SK-N-SH (cell line): ENCODE measurements at regions not wholly inside any gene's neighbourhood (a gene's known extent, or its start where the extent isn't known, plus 50 kb on each side); places are given as distances from the start of the nearest gene placed in this dataset.

Experiments used
- CTCF ChIP-seq: fragments of 200-600 bp; sonication (generic); IDR thresholded peaks from 2 replicates; pipeline ENCODE4 v1.6.1; 2017; ENCODE audit warnings: antibody characterized with exemption, mild to moderate bottlenecking, moderate library complexity
- EP300 ChIP-seq, 2 experiments: IDR thresholded peaks; 2 replicates each; pipeline versions ENCODE4 v1.4.0 to v1.6.1; 2012; ENCODE audit warnings: borderline replicate concordance in 1 of 2, low read depth in 1 of 2, low read length in 1 of 2
- FOSL2 ChIP-seq: IDR thresholded peaks from 2 replicates; pipeline ENCODE4 v1.4.0; 2012; ENCODE audit warnings: low read depth, mild to moderate bottlenecking, moderate library complexity, borderline replicate concordance
- FOXM1 ChIP-seq: IDR thresholded peaks from 2 replicates; pipeline ENCODE4 v1.4.0; 2012; ENCODE audit warnings: low read depth, mild to moderate bottlenecking
- JUND ChIP-seq: IDR thresholded peaks from 2 replicates; pipeline ENCODE4 v1.4.0; 2012
- MXI1 ChIP-seq: IDR thresholded peaks from 2 replicates; pipeline ENCODE4 v1.6.1; 2012; ENCODE audit warnings: mild to moderate bottlenecking, low read depth, low read length, improper control_type of control experiment
- POLR2AphosphoS5 ChIP-seq: IDR thresholded peaks from 2 replicates; pipeline ENCODE4 v1.6.1; 2012; ENCODE audit warnings: low read depth, low read length
- RAD21 ChIP-seq: IDR thresholded peaks from 2 replicates; pipeline ENCODE4 v1.6.1; 2012; ENCODE audit warnings: mild to moderate bottlenecking, low read length
- REST ChIP-seq: IDR thresholded peaks from 2 replicates; pipeline ENCODE4 v1.6.1; 2012; ENCODE audit warnings: mild to moderate bottlenecking, low read depth, low read length, moderate library complexity
- RFX5 ChIP-seq: IDR thresholded peaks from 2 replicates; pipeline ENCODE4 v1.6.1; 2012; ENCODE audit warnings: mild to moderate bottlenecking, improper control_type of control experiment, low read length
- RXRA ChIP-seq: IDR thresholded peaks from 2 replicates; pipeline ENCODE4 v1.4.0; 2012; ENCODE audit warnings: low read depth, mild to moderate bottlenecking, borderline replicate concordance
- YY1 ChIP-seq: IDR thresholded peaks from 2 replicates; pipeline ENCODE4 v1.4.0; 2012; ENCODE audit warnings: low read depth, mild to moderate bottlenecking
- ZBTB33 ChIP-seq: IDR thresholded peaks from 2 replicates; pipeline ENCODE4 v1.4.0; 2012; ENCODE audit warnings: low read depth, borderline replicate concordance
- TF ChIP-seq, protein P1 (sequence below): IDR thresholded peaks from 2 replicates; pipeline ENCODE4 v1.4.0; 2012; ENCODE audit warnings: low read depth

DNA sequence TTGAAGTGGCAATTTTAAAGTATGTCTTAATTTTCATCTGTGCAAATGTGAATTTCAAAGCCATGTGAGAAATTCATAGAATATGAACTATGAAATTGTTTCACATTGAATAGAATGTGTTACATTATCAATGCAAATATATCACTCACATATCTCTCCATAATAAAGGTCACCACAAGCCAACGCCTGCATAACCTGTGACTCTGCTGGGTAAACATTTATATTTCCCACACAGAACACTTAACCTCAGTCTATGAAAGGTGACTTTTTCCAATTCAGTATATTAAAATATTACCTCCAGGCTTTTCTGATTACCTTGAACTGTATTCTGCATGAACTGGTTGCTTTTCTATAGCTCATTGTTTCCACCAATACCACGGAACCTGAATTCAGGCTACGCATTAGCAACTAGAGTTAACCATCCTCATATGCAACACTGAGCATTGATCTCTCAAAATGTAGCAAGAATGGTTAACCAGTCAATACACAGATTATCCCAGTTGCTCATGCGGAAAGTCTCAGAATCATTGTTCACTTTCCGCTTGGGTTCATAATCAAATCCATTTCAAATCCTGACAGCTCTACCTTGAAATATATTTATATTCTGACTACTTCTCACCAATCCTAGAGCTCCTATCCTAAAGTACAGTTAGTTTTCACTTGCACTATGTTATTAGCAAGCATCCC, 126.6 kb upstream of the TYRP1 start:
- no peak for TF ChIP-seq CTCF
- TF ChIP-seq RAD21: no peak
- TF ChIP-seq ZBTB33: no peak
- TF ChIP-seq FOSL2: no peak
- no peak for TF ChIP-seq YY1
- no peak for TF ChIP-seq RXRA
- TF ChIP-seq REST: no peak
- no peak for TF ChIP-seq POLR2AphosphoS5
- no peak for TF ChIP-seq RFX5
- TF ChIP-seq, protein P1, sequence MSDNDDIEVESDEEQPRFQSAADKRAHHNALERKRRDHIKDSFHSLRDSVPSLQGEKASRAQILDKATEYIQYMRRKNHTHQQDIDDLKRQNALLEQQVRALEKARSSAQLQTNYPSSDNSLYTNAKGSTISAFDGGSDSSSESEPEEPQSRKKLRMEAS: no peak
- TF ChIP-seq JUND: no peak
- TF ChIP-seq FOXM1: no peak
- TF ChIP-seq EP300 (IDR thresholded peaks at IDR 0.05; ENCODE audit: borderline replicate concordance in 1 of 2, low read depth in 1 of 2, low read length in 1 of 2): no peak
- no peak for TF ChIP-seq MXI1
